ENCODE measurements at regions not wholly inside any gene's neighbourhood (a gene's known extent, or its start where the extent isn't known, plus 50 kb on each side); places are given as distances from the start of the nearest gene placed in this dataset.

GRCh38 chr22:19652316-19652715 lies 62.0 kb upstream of the SEPTIN5 start:
- TF ChIP-seq CTCF (conservative IDR thresholded peaks at IDR 0.05; ENCODE audit: low read depth, low read length) = no peak
- H3K4me3 ChIP-seq (ENCODE audit: low read depth, low read length) = no peak overlapping the region
- DNase-seq (ENCODE audit: low read depth) = no peak

- no peak overlapping the region for H3K4me3 ChIP-seq (ENCODE audit: low read depth, low read length)
- DNase-seq (ENCODE audit: low read depth) = no peak
Observed at GRCh38 chr22:19654338-19654987, 59.8 kb upstream of the SEPTIN5 start.

GRCh38 chr22:19655399-19655798 lies 58.9 kb upstream of the SEPTIN5 start:
- DNase-seq (ENCODE audit: low read depth) = no peak
- no peak for TF ChIP-seq CTCF (conservative IDR thresholded peaks at IDR 0.05; ENCODE audit: low read depth, low read length)

More at GRCh38 chr22:19654338-19654987, 59.8 kb upstream of the SEPTIN5 start:
- no peak for TF ChIP-seq CTCF (conservative IDR thresholded peaks at IDR 0.05; ENCODE audit: low read depth, low read length)

GRCh38 chr22:19656541-19657251 lies 57.6 kb upstream of the SEPTIN5 start:
- no peak for DNase-seq (ENCODE audit: low read depth)
- H3K4me3 ChIP-seq (ENCODE audit: low read depth, low read length) = no peak overlapping the region
- TF ChIP-seq CTCF (conservative IDR thresholded peaks at IDR 0.05; ENCODE audit: low read depth, low read length) = no peak

More at GRCh38 chr22:19655399-19655798, 58.9 kb upstream of the SEPTIN5 start:
- no peak overlapping the region for H3K4me3 ChIP-seq (ENCODE audit: low read depth, low read length)

- no peak for TF ChIP-seq CTCF (conservative IDR thresholded peaks at IDR 0.05; ENCODE audit: low read depth, low read length)
- no peak for DNase-seq (ENCODE audit: low read depth)
- no peak overlapping the region for H3K4me3 ChIP-seq (ENCODE audit: low read depth, low read length)
Observed at GRCh38 chr22:19657252-19658056, 56.8 kb upstream of the SEPTIN5 start.

GRCh38 chr22:19658057-19658966 lies 56.0 kb upstream of the SEPTIN5 start:
- H3K4me3 ChIP-seq (ENCODE audit: low read depth, low read length) = no peak overlapping the region
- TF ChIP-seq CTCF (conservative IDR thresholded peaks at IDR 0.05; ENCODE audit: low read depth, low read length) = no peak
- DNase-seq (ENCODE audit: low read depth) = no peak
